Keratinocyte (primary cell): ENCODE measurements at regions not wholly inside any gene's neighbourhood (a gene's known extent, or its start where the extent isn't known, plus 50 kb on each side); places are given as distances from the start of the nearest gene placed in this dataset.

Experiments
- DNase-seq: peaks from one replicate; pipeline ENCODE4 v3.0.0-alpha.2; 2011; ENCODE audit warnings: low read depth, missing footprints, low spot score
- FAIRE-seq: peaks from 2 replicates; lab custom pipeline; 2011; peaks lifted over from hg19 to GRCh38; lab: Jason Lieb, UNC
- H2AFZ ChIP-seq: 2 replicates; pipeline ENCODE4 v1.6.0; 2012; ENCODE audit warnings: low read length, control low read depth, inconsistent platforms; ENCODE audit not compliant: control insufficient read depth
- H3K27ac ChIP-seq: 2 replicates; pipeline ENCODE4 v1.5.1; 2011; ENCODE audit warnings: low read length; ENCODE audit not compliant: control insufficient read depth, insufficient read depth
- H3K27me3 ChIP-seq: 3 replicates; pipeline ENCODE4 v1.6.0; 2011; ENCODE audit warnings: low read length; ENCODE audit not compliant: control insufficient read depth, insufficient read depth; ENCODE audit errors: extremely low read depth
- H3K36me3 ChIP-seq, 2 experiments: 2 replicates in 1 of 2; 3 replicates in 1 of 2; pipeline ENCODE4 v1.5.1; 2011; ENCODE audit warnings: low read length in 2 of 2, mild to moderate bottlenecking in 1 of 2; ENCODE audit not compliant: control insufficient read depth in 2 of 2, insufficient read depth in 2 of 2; ENCODE audit errors: extremely low read depth in 1 of 2
- H3K4me1 ChIP-seq: 3 replicates; pipeline ENCODE4 v1.5.1; 2011; ENCODE audit warnings: low read length; ENCODE audit not compliant: control insufficient read depth, insufficient read depth; ENCODE audit errors: extremely low read depth
- H3K4me2 ChIP-seq: 3 replicates; pipeline ENCODE4 v1.6.0; 2011; ENCODE audit warnings: low read depth, low read length; ENCODE audit not compliant: control insufficient read depth, insufficient read depth; ENCODE audit errors: extremely low read depth
- H3K4me3 ChIP-seq, 3 experiments: fragments of 200-600 bp in 1 of 3; sonication (generic) in 1 of 3; 2 replicates in 2 of 3; 3 replicates in 1 of 3; pipeline ENCODE4 v1.5.1; 2011 to 2016; ENCODE audit warnings: low read length in 3 of 3, mild to moderate bottlenecking in 3 of 3, control low read depth in 2 of 3, inconsistent platforms in 1 of 3, low read depth in 1 of 3, mixed read lengths in 1 of 3, mixed run types in 1 of 3, moderate library complexity in 1 of 3; ENCODE audit not compliant: control insufficient read depth in 2 of 3, insufficient read depth in 2 of 3; ENCODE audit errors: extremely low read depth in 1 of 3
- H3K79me2 ChIP-seq: 2 replicates; pipeline ENCODE4 v1.6.0; 2012; ENCODE audit warnings: low read length; ENCODE audit not compliant: control insufficient read depth, insufficient read depth
- H3K9ac ChIP-seq: 3 replicates; pipeline ENCODE4 v1.6.0; 2011; ENCODE audit warnings: low read length; ENCODE audit not compliant: control insufficient read depth, insufficient read depth; ENCODE audit errors: extremely low read depth
- H3K9me1 ChIP-seq: 3 replicates; pipeline ENCODE4 v1.6.0; 2011; ENCODE audit warnings: low read length; ENCODE audit not compliant: control insufficient read depth, insufficient read depth; ENCODE audit errors: extremely low read depth
- H3K9me3 ChIP-seq: 2 replicates; pipeline ENCODE4 v1.5.1; 2012; ENCODE audit warnings: low read depth, low read length; ENCODE audit not compliant: control insufficient read depth
- H4K20me1 ChIP-seq: 3 replicates; pipeline ENCODE4 v1.6.0; 2011; ENCODE audit warnings: low read length; ENCODE audit not compliant: control insufficient read depth, insufficient read depth; ENCODE audit errors: extremely low read depth
- EZH2 ChIP-seq: IDR thresholded peaks from one replicate; pipeline ENCODE4 v1.6.1; 2012; ENCODE audit warnings: inconsistent platforms, mild to moderate bottlenecking, low read length, moderate library complexity
- dilution Hi-C: fragments of 300-500 bp; cut with MboI; formaldehyde crosslinking; loops from one replicate; pipeline ENCODE4 v1.7.0; 2020; ENCODE audit warnings: low sequenced_read_pairs; ENCODE audit not compliant: extremely low pct_ligation_motif_present
- TF ChIP-seq, protein P1 (sequence below), 3 experiments: IDR thresholded peaks in 1 of 3; conservative IDR thresholded peaks in 1 of 3; optimal IDR thresholded peaks in 1 of 3; 2 replicates in 2 of 3; 3 replicates in 1 of 3; pipeline versions ENCODE3 to v1.5.1; 2011; ENCODE audit warnings: low read length in 3 of 3, mild to moderate bottlenecking in 3 of 3, moderate library complexity in 2 of 3, control low read depth in 1 of 3, inconsistent platforms in 1 of 3; ENCODE audit not compliant: insufficient read depth in 2 of 3; ENCODE audit errors: extremely low read depth in 1 of 3

DNA sequence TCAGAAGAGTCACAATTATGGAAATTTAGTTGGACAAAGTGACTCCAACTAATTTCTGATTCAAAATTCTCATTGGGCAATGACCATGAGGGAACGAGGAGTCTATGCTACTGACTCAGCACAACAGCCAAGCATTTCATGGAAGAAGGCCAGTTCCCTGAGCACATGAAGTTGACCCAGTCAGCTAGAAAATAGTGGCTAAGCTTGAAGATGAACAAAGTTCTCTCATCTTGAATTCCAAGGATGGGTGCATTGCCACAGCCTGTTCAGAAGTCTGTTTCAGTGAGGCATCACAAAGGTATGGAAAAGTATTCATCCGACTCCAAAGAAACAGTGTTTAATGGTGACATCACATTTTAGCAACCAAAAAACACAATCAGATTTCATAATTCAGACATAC lies 676.9 kb downstream of the HACE1 start:
- H3K36me3 ChIP-seq: no peaks in the 10 kb centered on the region
- no peak overlapping the region for H3K4me3 ChIP-seq
- peaks cover 23% of the 10 kb centered on the region for H3K4me1 ChIP-seq
- peak; percentile 78 for FAIRE-seq
- no peaks in the 10 kb centered on the region for H3K79me2 ChIP-seq
- TF ChIP-seq EZH2: no peak
- TF ChIP-seq, protein P1, sequence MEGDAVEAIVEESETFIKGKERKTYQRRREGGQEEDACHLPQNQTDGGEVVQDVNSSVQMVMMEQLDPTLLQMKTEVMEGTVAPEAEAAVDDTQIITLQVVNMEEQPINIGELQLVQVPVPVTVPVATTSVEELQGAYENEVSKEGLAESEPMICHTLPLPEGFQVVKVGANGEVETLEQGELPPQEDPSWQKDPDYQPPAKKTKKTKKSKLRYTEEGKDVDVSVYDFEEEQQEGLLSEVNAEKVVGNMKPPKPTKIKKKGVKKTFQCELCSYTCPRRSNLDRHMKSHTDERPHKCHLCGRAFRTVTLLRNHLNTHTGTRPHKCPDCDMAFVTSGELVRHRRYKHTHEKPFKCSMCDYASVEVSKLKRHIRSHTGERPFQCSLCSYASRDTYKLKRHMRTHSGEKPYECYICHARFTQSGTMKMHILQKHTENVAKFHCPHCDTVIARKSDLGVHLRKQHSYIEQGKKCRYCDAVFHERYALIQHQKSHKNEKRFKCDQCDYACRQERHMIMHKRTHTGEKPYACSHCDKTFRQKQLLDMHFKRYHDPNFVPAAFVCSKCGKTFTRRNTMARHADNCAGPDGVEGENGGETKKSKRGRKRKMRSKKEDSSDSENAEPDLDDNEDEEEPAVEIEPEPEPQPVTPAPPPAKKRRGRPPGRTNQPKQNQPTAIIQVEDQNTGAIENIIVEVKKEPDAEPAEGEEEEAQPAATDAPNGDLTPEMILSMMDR (optimal IDR thresholded peaks at IDR 0.05 in 1 of 3, IDR thresholded peaks at IDR 0.05 in 1 of 3, conservative IDR thresholded peaks at IDR 0.05 in 1 of 3; ENCODE audit: extremely low read depth in 1 of 3, insufficient read depth in 2 of 3, low read length in 3 of 3): no peak
- H3K4me2 ChIP-seq: peak overlapping the region; percentile 3
- dilution Hi-C loops: no loop called here
- no peak overlapping the region for H3K9ac ChIP-seq
- H3K27ac ChIP-seq: no peak overlapping the region
- H4K20me1 ChIP-seq: no peaks in the 10 kb centered on the region
- peak; percentile 83 for DNase-seq
- no peaks in the 10 kb centered on the region for H3K27me3 ChIP-seq
- H3K9me1 ChIP-seq: no peaks in the 10 kb centered on the region
- no peaks in the 10 kb centered on the region for H3K9me3 ChIP-seq
- H2AFZ ChIP-seq: no peak overlapping the region

DNA sequence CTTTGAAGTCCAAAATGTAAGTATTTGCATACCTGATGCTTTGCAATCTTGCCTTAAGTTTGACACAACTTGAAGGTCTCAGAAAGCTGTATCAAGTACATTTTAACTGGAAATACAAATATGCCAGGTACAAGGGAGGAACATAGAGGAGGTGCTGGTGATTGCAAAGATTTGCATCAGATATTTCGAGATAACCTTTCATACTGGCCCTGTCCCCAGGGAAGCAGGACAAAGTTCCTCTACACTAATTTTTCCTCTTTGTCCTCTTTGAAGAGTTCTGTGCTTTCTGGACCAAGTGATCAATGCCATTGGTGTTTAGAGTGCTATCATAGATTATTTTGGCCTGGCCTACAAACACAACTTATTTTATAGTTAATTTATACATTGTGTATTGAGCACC lies 686.1 kb downstream of the HACE1 start:
- no peaks in the 10 kb centered on the region for H3K79me2 ChIP-seq
- no peak overlapping the region for H2AFZ ChIP-seq
- H4K20me1 ChIP-seq: no peaks in the 10 kb centered on the region
- H3K4me3 ChIP-seq: no peak overlapping the region
- no peak overlapping the region for H3K4me2 ChIP-seq
- no peak for DNase-seq
- no peak for FAIRE-seq
- no peaks in the 10 kb centered on the region for H3K36me3 ChIP-seq
- no peak overlapping the region for H3K27ac ChIP-seq
- no peak overlapping the region for H3K9ac ChIP-seq
- no peaks in the 10 kb centered on the region for H3K9me1 ChIP-seq
- dilution Hi-C loops: no loop called here
- TF ChIP-seq EZH2: no peak
- TF ChIP-seq, protein P1 (optimal IDR thresholded peaks at IDR 0.05 in 1 of 3, IDR thresholded peaks at IDR 0.05 in 1 of 3, conservative IDR thresholded peaks at IDR 0.05 in 1 of 3; ENCODE audit: extremely low read depth in 1 of 3, insufficient read depth in 2 of 3, low read length in 3 of 3): no peak
- no peaks in the 10 kb centered on the region for H3K4me1 ChIP-seq
- no peaks in the 10 kb centered on the region for H3K9me3 ChIP-seq
- H3K27me3 ChIP-seq: no peaks in the 10 kb centered on the region
